Testis (tissue), 2 donors: ENCODE measurements at regions not wholly inside any gene's neighbourhood (a gene's known extent, or its start where the extent isn't known, plus 50 kb on each side); places are given as distances from the start of the nearest gene placed in this dataset.

ENCODE experiments used
- POLR2A ChIP-seq: fragments of 450-650 bp; IDR thresholded peaks from one replicate; pipeline ENCODE4 v1.6.1; 2017; ENCODE audit warnings: antibody characterized with exemption, mild to moderate bottlenecking, moderate library complexity
- TF ChIP-seq, protein P1 (sequence below), 3 experiments: fragments of 450-650 bp in 2 of 3; fragments of 200-600 bp in 1 of 3; sonication (generic) in 1 of 3; IDR thresholded peaks; one replicate each; pipeline ENCODE4 v1.5.1; 2016 to 2019; ENCODE audit warnings: antibody characterized with exemption in 3 of 3, mild to moderate bottlenecking in 2 of 3, moderate library complexity in 1 of 3

DNA sequence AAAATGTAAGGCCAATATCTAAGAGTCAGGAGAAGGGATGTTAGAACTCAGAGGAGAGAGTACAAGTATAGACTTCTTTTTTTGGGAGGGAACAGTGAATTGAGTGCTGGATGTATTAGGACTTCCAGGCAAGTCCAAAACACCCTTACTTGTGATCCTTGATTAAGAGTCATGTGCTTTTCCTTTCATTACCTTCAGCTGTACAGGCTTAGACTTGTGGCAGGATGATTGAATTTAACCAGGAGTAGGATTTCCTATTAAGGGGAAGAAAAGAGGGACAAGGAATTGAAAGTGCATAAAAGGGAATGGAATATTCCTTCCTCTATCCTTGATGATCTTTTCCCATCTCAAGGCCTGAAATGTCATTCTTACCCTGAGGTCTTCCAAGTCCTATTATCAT is 606.7 kb downstream of the STIM2 start:
- TF ChIP-seq POLR2A = no peak
- TF ChIP-seq, protein P1, sequence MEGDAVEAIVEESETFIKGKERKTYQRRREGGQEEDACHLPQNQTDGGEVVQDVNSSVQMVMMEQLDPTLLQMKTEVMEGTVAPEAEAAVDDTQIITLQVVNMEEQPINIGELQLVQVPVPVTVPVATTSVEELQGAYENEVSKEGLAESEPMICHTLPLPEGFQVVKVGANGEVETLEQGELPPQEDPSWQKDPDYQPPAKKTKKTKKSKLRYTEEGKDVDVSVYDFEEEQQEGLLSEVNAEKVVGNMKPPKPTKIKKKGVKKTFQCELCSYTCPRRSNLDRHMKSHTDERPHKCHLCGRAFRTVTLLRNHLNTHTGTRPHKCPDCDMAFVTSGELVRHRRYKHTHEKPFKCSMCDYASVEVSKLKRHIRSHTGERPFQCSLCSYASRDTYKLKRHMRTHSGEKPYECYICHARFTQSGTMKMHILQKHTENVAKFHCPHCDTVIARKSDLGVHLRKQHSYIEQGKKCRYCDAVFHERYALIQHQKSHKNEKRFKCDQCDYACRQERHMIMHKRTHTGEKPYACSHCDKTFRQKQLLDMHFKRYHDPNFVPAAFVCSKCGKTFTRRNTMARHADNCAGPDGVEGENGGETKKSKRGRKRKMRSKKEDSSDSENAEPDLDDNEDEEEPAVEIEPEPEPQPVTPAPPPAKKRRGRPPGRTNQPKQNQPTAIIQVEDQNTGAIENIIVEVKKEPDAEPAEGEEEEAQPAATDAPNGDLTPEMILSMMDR (IDR thresholded peaks at IDR 0.05) = no peak
